GM12891 (cell line): ENCODE measurements at regions not wholly inside any gene's neighbourhood (a gene's known extent, or its start where the extent isn't known, plus 50 kb on each side); places are given as distances from the start of the nearest gene placed in this dataset.

Experiments used
- POLR2A ChIP-seq: IDR thresholded peaks from 2 replicates; pipeline ENCODE4 v1.6.1; 2011; ENCODE audit warnings: low read depth, low read length, control low read depth
- POLR2AphosphoS5 ChIP-seq: IDR thresholded peaks from 2 replicates; pipeline ENCODE4 v1.6.1; 2011; ENCODE audit warnings: low read depth, low read length, control low read depth
- POU2F2 ChIP-seq: IDR thresholded peaks from 2 replicates; pipeline ENCODE4 v1.6.1; 2011; ENCODE audit warnings: low read depth, mild to moderate bottlenecking, control low read depth, low read length, moderate library complexity
- TAF1 ChIP-seq: IDR thresholded peaks from 2 replicates; pipeline ENCODE4 v1.6.1; 2011; ENCODE audit warnings: low read depth, low read length, control low read depth

DNA sequence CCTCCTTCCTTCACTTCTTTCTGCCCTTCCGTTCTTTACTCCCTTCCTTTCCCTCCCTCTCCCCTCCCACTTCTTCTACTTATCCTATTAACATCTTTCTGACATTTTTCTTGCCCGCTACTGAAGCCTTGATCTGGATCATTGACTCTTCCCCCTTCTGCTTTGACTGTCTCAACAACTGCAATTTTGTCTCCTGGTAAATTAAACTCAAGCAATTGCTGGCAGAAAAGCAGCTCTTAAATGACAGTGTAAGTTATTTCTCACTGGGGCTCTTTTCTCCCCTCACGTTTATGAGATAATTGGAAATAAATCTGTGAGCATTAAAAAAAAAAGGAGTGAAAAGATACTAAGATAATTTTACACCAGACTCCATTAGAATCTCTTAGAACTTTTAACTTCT is 120.0 kb downstream of the SLC17A6 start:
- no peak for TF ChIP-seq POLR2A
- TF ChIP-seq POU2F2 = no peak
- TF ChIP-seq POLR2AphosphoS5 = no peak
- no peak for TF ChIP-seq TAF1
